HepG2 (cell line): ENCODE measurements at regions not wholly inside any gene's neighbourhood (a gene's known extent, or its start where the extent isn't known, plus 50 kb on each side); places are given as distances from the start of the nearest gene placed in this dataset.

Experiments
- ATAC-seq: fragments of 200-7000 bp; cut with Tn5 transposase; 3 replicates; pipeline ENCODE4 v1.9.1; 2020; ENCODE audit warnings: mild to moderate bottlenecking, moderate library complexity
- BruUV-seq: library from RNA; stranded (reverse); fragments of 400-500 nt; replicated peaks from 2 replicates; lab custom pipeline; 2021; lab: Mats Ljungman, UMichigan
- CTCF ChIA-PET: fragments of 300-600 bp; formaldehyde crosslinking; extraction: SDS; loops from one replicate; lab custom pipeline; 2021; ENCODE audit warnings: low total read pairs, inconsistent platforms, low intra/inter-chr PET ratio; lab: Yijun Ruan, JAX
- POLR2A ChIA-PET: fragments of 350-600 bp; sonication (Branson Sonifier 250); formaldehyde crosslinking; loops from one replicate; lab custom pipeline; 2020; ENCODE audit warnings: antibody characterized with exemption, inconsistent platforms; lab: Yijun Ruan, JAX
- DNase-seq: peaks from one replicate; pipeline ENCODE4 v3.0.0-alpha.2; 2015; ENCODE audit warnings: low spot score
- FAIRE-seq: peaks from 3 replicates; lab custom pipeline; 2011; peaks lifted over from hg19 to GRCh38; lab: Jason Lieb, UNC
- H2AFZ ChIP-seq: one replicate; pipeline ENCODE4 v1.6.1; 2011; ENCODE audit warnings: low read length, inconsistent platforms
- H3K27ac ChIP-seq: fragments of 300-600 bp; 3 replicates; pipeline ENCODE4 v1.8.0; 2011; ENCODE audit warnings: mixed run types, mild to moderate bottlenecking, mixed read lengths, low read length, inconsistent platforms; ENCODE audit not compliant: insufficient read depth; ENCODE audit errors: extremely low read length
- H3K27me3 ChIP-seq, 2 experiments: fragments of 200-600 bp in 1 of 2; 2 replicates in 1 of 2; 3 replicates in 1 of 2; pipeline versions ENCODE4 v1.6.0 to v1.8.0; 2011; ENCODE audit warnings: low read length in 2 of 2, mild to moderate bottlenecking in 2 of 2, moderate library complexity in 2 of 2, inconsistent platforms in 1 of 2; ENCODE audit not compliant: insufficient read depth in 2 of 2, control insufficient read depth in 1 of 2
- H3K36me3 ChIP-seq, 2 experiments: fragments of 200-600 bp in 1 of 2; replicated peaks in 1 of 2; 2 replicates in 1 of 2; 3 replicates in 1 of 2; pipeline versions ENCODE4 v1.5.1 to v1.8.0; 2011; ENCODE audit warnings: low read length in 2 of 2, inconsistent platforms in 1 of 2; ENCODE audit not compliant: insufficient read depth in 2 of 2, control insufficient read depth in 1 of 2
- H3K4me1 ChIP-seq: 2 replicates; pipeline ENCODE4 v1.5.1; 2012; ENCODE audit warnings: low read length, inconsistent platforms; ENCODE audit not compliant: insufficient read depth
- H3K4me2 ChIP-seq: 2 replicates; pipeline ENCODE4 v1.6.0; 2011; ENCODE audit warnings: low read depth, low read length, inconsistent platforms
- H3K4me3 ChIP-seq, 3 experiments: fragments of 200-600 bp in 1 of 3; sonication (generic), shearing (Covaris generic) in 1 of 3; replicated peaks in 1 of 3; 2 replicates each; pipeline ENCODE4 v1.5.1; 2011 to 2016; ENCODE audit warnings: low read length in 3 of 3, inconsistent platforms in 2 of 3, low read depth in 2 of 3, mild to moderate bottlenecking in 2 of 3, control low read depth in 1 of 3, mixed read lengths in 1 of 3; ENCODE audit not compliant: insufficient read depth in 1 of 3
- H3K79me2 ChIP-seq: one replicate; pipeline ENCODE4 v1.6.1; 2011; ENCODE audit warnings: low read length, inconsistent platforms; ENCODE audit not compliant: insufficient read depth
- H3K9ac ChIP-seq: 2 replicates; pipeline ENCODE4 v1.6.0; 2011; ENCODE audit warnings: mild to moderate bottlenecking, low read depth, low read length, inconsistent platforms; ENCODE audit not compliant: insufficient read depth
- H3K9me3 ChIP-seq: 2 replicates; pipeline ENCODE4 v1.5.1; 2012; ENCODE audit warnings: mild to moderate bottlenecking, low read length
- H4K20me1 ChIP-seq: 2 replicates; pipeline ENCODE4 v1.6.0; 2011; ENCODE audit warnings: inconsistent platforms, mild to moderate bottlenecking, low read length, moderate library complexity; ENCODE audit not compliant: insufficient read depth
- ARNT2 ChIP-seq: sonication (generic); formaldehyde crosslinking; IDR thresholded peaks from 2 replicates; pipeline ENCODE4 v1.8.0; 2022; ENCODE audit warnings: mild to moderate bottlenecking, low read depth, missing genetic modification reagents, moderate library complexity
- FOXC1 ChIP-seq: sonication (generic); formaldehyde crosslinking; IDR thresholded peaks from 2 replicates; pipeline ENCODE4 v1.8.0; 2022; ENCODE audit warnings: mild to moderate bottlenecking, missing genetic modification reagents, borderline replicate concordance
- HCFC1 ChIP-seq: fragments of 150-350 bp; IDR thresholded peaks from 2 replicates; pipeline ENCODE4 v1.6.1; 2014; ENCODE audit warnings: low read depth, low read length
- JDP2 ChIP-seq: sonication (generic); formaldehyde crosslinking; IDR thresholded peaks from 2 replicates; pipeline ENCODE4 v1.8.1; 2022; ENCODE audit warnings: missing genetic modification reagents, borderline replicate concordance
- MLLT10 ChIP-seq: sonication (generic); formaldehyde crosslinking; IDR thresholded peaks from 2 replicates; pipeline ENCODE4 v1.4.0; 2020; ENCODE audit warnings: missing genetic modification reagents
- NPAS2 ChIP-seq: sonication (generic); formaldehyde crosslinking; IDR thresholded peaks from 2 replicates; pipeline ENCODE4 v1.8.0; 2022; ENCODE audit warnings: mild to moderate bottlenecking, missing genetic modification reagents, borderline replicate concordance
- RXRA ChIP-seq: sonication (generic); formaldehyde crosslinking; IDR thresholded peaks from 2 replicates; pipeline ENCODE4 v1.5.1; 2020; ENCODE audit warnings: missing genetic modification reagents
- ZFP41 ChIP-seq: sonication (generic); formaldehyde crosslinking; IDR thresholded peaks from 2 replicates; pipeline ENCODE4 v1.4.0; 2020; ENCODE audit warnings: mild to moderate bottlenecking, missing genetic modification reagents, borderline replicate concordance
- ZNF644 ChIP-seq: IDR thresholded peaks from 2 replicates; pipeline ENCODE4 v1.6.1; 2016; ENCODE audit warnings: low read depth
- ZNF781 ChIP-seq: sonication (generic); formaldehyde crosslinking; IDR thresholded peaks from 2 replicates; pipeline ENCODE4 v1.5.1; 2020; ENCODE audit warnings: borderline replicate concordance, mild to moderate bottlenecking, missing genetic modification reagents; ENCODE audit errors: not compliant biosample characterization
- WGBS: methylation state at CpG from one replicate; pipeline ENCODE4 v1.1.6; 2017; ENCODE audit warnings: low lambda C conversion rate; 5-methylcytosine and 5-hydroxymethylcytosine counted together
- in situ Hi-C: cut with HindIII; loops from 2 replicates; pipeline ENCODE4 v1.10.0; 2017; ENCODE audit warnings: low pct_unique_long_range_greater_than_20kb; ENCODE audit not compliant: extremely low pct_ligation_motif_present
- intact Hi-C: fragments of 100-400 bp; cut with micrococcal nuclease; formaldehyde crosslinking; loops from one replicate; pipeline ENCODE4 v1.10.0; 2022; ENCODE audit not compliant: unreplicated experiment
- TF ChIP-seq, protein P1 (sequence below): IDR thresholded peaks from 2 replicates; pipeline ENCODE4 v1.6.1; 2016; ENCODE audit warnings: mild to moderate bottlenecking, missing biosample characterization, missing genetic modification reagents
- TF ChIP-seq, protein P2 (sequence below): sonication (generic); formaldehyde crosslinking; IDR thresholded peaks from 2 replicates; pipeline ENCODE4 v1.5.0; 2020; ENCODE audit warnings: mild to moderate bottlenecking, missing genetic modification reagents, moderate library complexity
- TF ChIP-seq, protein P3 (sequence below): sonication (generic); formaldehyde crosslinking; IDR thresholded peaks from 2 replicates; pipeline ENCODE4 v1.4.0; 2020; ENCODE audit warnings: mild to moderate bottlenecking, missing genetic modification reagents
- TF ChIP-seq, protein P4 (sequence below), 2 experiments: IDR thresholded peaks; 2 replicates each; pipeline ENCODE4 v1.6.1; 2011 to 2012; ENCODE audit warnings: low read length in 2 of 2, borderline replicate concordance in 1 of 2, low read depth in 1 of 2, mild to moderate bottlenecking in 1 of 2, moderate library complexity in 1 of 2

DNA sequence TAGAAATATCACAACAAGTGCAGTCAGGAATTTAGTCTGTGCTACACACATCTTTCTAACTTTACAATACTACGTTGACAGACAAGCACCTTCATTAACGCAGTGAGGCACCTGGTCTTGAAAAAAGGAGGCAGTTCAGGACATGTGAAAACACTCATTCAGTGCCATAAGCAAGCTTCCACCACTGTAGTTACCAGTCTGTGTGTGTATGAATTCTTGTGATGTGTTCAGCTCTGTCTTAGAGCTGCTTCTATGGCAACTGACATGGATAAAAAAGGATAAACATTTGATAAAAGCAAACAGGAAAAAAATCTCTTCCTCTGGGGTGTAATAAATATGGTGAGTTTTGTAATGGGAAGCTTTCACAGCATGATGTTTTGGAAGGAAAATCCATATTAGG lies 623.8 kb upstream of the NXPH2 start:
- Histone ChIP-seq H3K27ac (no peak overlapping the region), H3K9me3 (no peaks in the 10 kb centered on the region), H3K9ac (no peak overlapping the region), H3K79me2 (no peaks in the 10 kb centered on the region), H3K4me2 (no peak overlapping the region), H3K4me3 (no peak overlapping the region), H2AFZ (no peak overlapping the region), H4K20me1 (no peaks in the 10 kb centered on the region), H3K4me1 (no peaks in the 10 kb centered on the region), H3K27me3 (no peaks in the 10 kb centered on the region), H3K36me3 (no peaks in the 10 kb centered on the region)
- ATAC-seq = no peak
- ChIA-PET CTCF (no interaction called here), POLR2A (no interaction called here)
- no peak for DNase-seq
- in situ Hi-C loops (no loop called here), intact Hi-C loops (no loop called here)
- BruUV-seq = no TSS peak
- WGBS = 2% methylated on average over 2 of the region's 2 CpGs
- TF ChIP-seq HCFC1 (no peak), ARNT2 (CRISPR knock-in tag) (no peak), MLLT10 (CRISPR knock-in tag) (no peak), NPAS2 (CRISPR knock-in tag) (no peak), ZNF781 (CRISPR knock-in tag) (no peak), JDP2 (CRISPR knock-in tag) (no peak), ZFP41 (no peak), RXRA (CRISPR knock-in tag) (no peak), FOXC1 (CRISPR knock-in tag) (no peak), ZNF644 (no peak)
- TF ChIP-seq, protein P1, sequence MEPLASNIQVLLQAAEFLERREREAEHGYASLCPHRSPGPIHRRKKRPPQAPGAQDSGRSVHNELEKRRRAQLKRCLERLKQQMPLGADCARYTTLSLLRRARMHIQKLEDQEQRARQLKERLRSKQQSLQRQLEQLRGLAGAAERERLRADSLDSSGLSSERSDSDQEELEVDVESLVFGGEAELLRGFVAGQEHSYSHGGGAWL (CRISPR knock-in tag) = no peak
- TF ChIP-seq, protein P2, sequence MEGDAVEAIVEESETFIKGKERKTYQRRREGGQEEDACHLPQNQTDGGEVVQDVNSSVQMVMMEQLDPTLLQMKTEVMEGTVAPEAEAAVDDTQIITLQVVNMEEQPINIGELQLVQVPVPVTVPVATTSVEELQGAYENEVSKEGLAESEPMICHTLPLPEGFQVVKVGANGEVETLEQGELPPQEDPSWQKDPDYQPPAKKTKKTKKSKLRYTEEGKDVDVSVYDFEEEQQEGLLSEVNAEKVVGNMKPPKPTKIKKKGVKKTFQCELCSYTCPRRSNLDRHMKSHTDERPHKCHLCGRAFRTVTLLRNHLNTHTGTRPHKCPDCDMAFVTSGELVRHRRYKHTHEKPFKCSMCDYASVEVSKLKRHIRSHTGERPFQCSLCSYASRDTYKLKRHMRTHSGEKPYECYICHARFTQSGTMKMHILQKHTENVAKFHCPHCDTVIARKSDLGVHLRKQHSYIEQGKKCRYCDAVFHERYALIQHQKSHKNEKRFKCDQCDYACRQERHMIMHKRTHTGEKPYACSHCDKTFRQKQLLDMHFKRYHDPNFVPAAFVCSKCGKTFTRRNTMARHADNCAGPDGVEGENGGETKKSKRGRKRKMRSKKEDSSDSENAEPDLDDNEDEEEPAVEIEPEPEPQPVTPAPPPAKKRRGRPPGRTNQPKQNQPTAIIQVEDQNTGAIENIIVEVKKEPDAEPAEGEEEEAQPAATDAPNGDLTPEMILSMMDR (CRISPR knock-in tag) = no peak
- TF ChIP-seq, protein P3, sequence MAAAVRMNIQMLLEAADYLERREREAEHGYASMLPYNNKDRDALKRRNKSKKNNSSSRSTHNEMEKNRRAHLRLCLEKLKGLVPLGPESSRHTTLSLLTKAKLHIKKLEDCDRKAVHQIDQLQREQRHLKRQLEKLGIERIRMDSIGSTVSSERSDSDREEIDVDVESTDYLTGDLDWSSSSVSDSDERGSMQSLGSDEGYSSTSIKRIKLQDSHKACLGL (CRISPR knock-in tag) = no peak
- TF ChIP-seq, protein P4, sequence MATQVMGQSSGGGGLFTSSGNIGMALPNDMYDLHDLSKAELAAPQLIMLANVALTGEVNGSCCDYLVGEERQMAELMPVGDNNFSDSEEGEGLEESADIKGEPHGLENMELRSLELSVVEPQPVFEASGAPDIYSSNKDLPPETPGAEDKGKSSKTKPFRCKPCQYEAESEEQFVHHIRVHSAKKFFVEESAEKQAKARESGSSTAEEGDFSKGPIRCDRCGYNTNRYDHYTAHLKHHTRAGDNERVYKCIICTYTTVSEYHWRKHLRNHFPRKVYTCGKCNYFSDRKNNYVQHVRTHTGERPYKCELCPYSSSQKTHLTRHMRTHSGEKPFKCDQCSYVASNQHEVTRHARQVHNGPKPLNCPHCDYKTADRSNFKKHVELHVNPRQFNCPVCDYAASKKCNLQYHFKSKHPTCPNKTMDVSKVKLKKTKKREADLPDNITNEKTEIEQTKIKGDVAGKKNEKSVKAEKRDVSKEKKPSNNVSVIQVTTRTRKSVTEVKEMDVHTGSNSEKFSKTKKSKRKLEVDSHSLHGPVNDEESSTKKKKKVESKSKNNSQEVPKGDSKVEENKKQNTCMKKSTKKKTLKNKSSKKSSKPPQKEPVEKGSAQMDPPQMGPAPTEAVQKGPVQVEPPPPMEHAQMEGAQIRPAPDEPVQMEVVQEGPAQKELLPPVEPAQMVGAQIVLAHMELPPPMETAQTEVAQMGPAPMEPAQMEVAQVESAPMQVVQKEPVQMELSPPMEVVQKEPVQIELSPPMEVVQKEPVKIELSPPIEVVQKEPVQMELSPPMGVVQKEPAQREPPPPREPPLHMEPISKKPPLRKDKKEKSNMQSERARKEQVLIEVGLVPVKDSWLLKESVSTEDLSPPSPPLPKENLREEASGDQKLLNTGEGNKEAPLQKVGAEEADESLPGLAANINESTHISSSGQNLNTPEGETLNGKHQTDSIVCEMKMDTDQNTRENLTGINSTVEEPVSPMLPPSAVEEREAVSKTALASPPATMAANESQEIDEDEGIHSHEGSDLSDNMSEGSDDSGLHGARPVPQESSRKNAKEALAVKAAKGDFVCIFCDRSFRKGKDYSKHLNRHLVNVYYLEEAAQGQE (IDR thresholded peaks at IDR 0.05; ENCODE audit: borderline replicate concordance in 1 of 2, low read depth in 1 of 2, low read length in 2 of 2) = no peak
- FAIRE-seq = no peak
